ENCODE measurements at regions not wholly inside any gene's neighbourhood (a gene's known extent, or its start where the extent isn't known, plus 50 kb on each side); places are given as distances from the start of the nearest gene placed in this dataset.

- TF ChIP-seq NFE2 (IDR thresholded peaks at IDR 0.05; ENCODE audit: low read depth) (no peak), SLC30A9 (CRISPR knock-in tag; IDR thresholded peaks at IDR 0.05) (no peak), MAZ (CRISPR knock-in tag; conservative IDR thresholded peaks at IDR 0.05 in 1 of 2, IDR thresholded peaks at IDR 0.05 in 1 of 2) (no peak)
- TF ChIP-seq, protein P1, sequence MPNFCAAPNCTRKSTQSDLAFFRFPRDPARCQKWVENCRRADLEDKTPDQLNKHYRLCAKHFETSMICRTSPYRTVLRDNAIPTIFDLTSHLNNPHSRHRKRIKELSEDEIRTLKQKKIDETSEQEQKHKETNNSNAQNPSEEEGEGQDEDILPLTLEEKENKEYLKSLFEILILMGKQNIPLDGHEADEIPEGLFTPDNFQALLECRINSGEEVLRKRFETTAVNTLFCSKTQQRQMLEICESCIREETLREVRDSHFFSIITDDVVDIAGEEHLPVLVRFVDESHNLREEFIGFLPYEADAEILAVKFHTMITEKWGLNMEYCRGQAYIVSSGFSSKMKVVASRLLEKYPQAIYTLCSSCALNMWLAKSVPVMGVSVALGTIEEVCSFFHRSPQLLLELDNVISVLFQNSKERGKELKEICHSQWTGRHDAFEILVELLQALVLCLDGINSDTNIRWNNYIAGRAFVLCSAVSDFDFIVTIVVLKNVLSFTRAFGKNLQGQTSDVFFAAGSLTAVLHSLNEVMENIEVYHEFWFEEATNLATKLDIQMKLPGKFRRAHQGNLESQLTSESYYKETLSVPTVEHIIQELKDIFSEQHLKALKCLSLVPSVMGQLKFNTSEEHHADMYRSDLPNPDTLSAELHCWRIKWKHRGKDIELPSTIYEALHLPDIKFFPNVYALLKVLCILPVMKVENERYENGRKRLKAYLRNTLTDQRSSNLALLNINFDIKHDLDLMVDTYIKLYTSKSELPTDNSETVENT (CRISPR knock-in tag; IDR thresholded peaks at IDR 0.05) = no peak
Measured at GRCh38 chr14:56887216-56887615, 76.9 kb upstream of the OTX2 start (continued).

- ChIA-PET POLR2A (interaction anchor here (0.8 to 1.2 kb wide), 2 partner anchors 16 to 25 kb away, joined by 3 read pairs; no protein-coding TSS in a partner anchor), CTCF (ENCODE audit: low intra/inter-chr PET ratio) (no interaction called here)
- Histone ChIP-seq H3K36me3 (ENCODE audit: control insufficient read depth, insufficient read depth, low read length) (no peaks in the 10 kb centered on the region), H3K4me3 (no peak overlapping the region), H3K27me3 (ENCODE audit: control insufficient read depth in 2 of 2, insufficient read depth in 2 of 2, low read length in 2 of 2) (no peaks in the 10 kb centered on the region), H3K4me2 (ENCODE audit: insufficient read depth, low read length) (no peak overlapping the region), H3K9ac (ENCODE audit: insufficient read depth in 1 of 2, low read depth in 2 of 2, low read length in 2 of 2) (no peak overlapping the region), H4K20me1 (replicated peaks; ENCODE audit: control insufficient read depth, insufficient read depth, low read length) (no peaks in the 10 kb centered on the region), H3K9me3 (replicated peaks; ENCODE audit: control insufficient read depth, insufficient read depth, low read depth, low read length) (no peaks in the 10 kb centered on the region), H3K79me2 (ENCODE audit: control insufficient read depth, insufficient read depth, low read length) (no peaks in the 10 kb centered on the region), H3K27ac (ENCODE audit: extremely low read depth, low read depth, low read length) (no peak overlapping the region), H3K4me1 (replicated peaks in 1 of 2; ENCODE audit: control insufficient read depth in 2 of 2, insufficient read depth in 2 of 2, low read length in 2 of 2) (no peaks in the 10 kb centered on the region), H3K9me1 (ENCODE audit: control insufficient read depth, insufficient read depth, low read length) (no peaks in the 10 kb centered on the region), H2AFZ (ENCODE audit: low read depth, low read length) (no peak overlapping the region)
- intact Hi-C loops (cut with micrococcal nuclease) (loop anchor here (10.0 kb wide), 1 partner anchor 178 kb away; no protein-coding TSS in a partner anchor), in situ Hi-C loops (cut with MboI) (no loop called here)
- 0% methylated on average over 6 of the region's 6 CpGs for WGBS (ENCODE audit: insufficient coverage, low coverage, missing lambda C conversion rate)
- DNase-seq (ENCODE audit: extremely low read depth in 1 of 4, low spot score in 3 of 4) = no peak
- no peak for ATAC-seq
- no peak for FAIRE-seq
- no TSS peak for BruUV-seq (replicated peaks)
- TF ChIP-seq JUN (IDR thresholded peaks at IDR 0.05; ENCODE audit: borderline replicate concordance, low read depth, low read length) (no peak), JUN (CRISPR knock-in tag; IDR thresholded peaks at IDR 0.05; ENCODE audit: borderline replicate concordance) (no peak), ATF4 (CRISPR knock-in tag; IDR thresholded peaks at IDR 0.05) (no peak), ZC3H8 (IDR thresholded peaks at IDR 0.05) (no peak), FOXO4 (CRISPR knock-in tag; IDR thresholded peaks at IDR 0.05) (no peak), IFI16 (CRISPR knock-in tag; IDR thresholded peaks at IDR 0.05) (no peak), CREB1 (IDR thresholded peaks at IDR 0.05) (no peak), CREB1 (CRISPR knock-in tag; IDR thresholded peaks at IDR 0.05) (no peak), OTX1 (CRISPR knock-in tag; IDR thresholded peaks at IDR 0.05) (no peak), STAG1 (CRISPR knock-in tag; IDR thresholded peaks at IDR 0.05; ENCODE audit: borderline replicate concordance) (no peak), E2F3 (CRISPR knock-in tag; IDR thresholded peaks at IDR 0.05) (no peak), KLF16 (IDR thresholded peaks at IDR 0.05) (no peak), CHD4 (IDR thresholded peaks at IDR 0.05; ENCODE audit: insufficient read depth, insufficient replicate concordance, low read depth, low read length, poor library complexity, severe bottlenecking) (no peak)
Measured at GRCh38 chr14:56886471-56887062, 76.3 kb upstream of the OTX2 start.

Measured in K562 (cell line).